ENCODE measurements at regions not wholly inside any gene's neighbourhood (a gene's known extent, or its start where the extent isn't known, plus 50 kb on each side); places are given as distances from the start of the nearest gene placed in this dataset.

DNA sequence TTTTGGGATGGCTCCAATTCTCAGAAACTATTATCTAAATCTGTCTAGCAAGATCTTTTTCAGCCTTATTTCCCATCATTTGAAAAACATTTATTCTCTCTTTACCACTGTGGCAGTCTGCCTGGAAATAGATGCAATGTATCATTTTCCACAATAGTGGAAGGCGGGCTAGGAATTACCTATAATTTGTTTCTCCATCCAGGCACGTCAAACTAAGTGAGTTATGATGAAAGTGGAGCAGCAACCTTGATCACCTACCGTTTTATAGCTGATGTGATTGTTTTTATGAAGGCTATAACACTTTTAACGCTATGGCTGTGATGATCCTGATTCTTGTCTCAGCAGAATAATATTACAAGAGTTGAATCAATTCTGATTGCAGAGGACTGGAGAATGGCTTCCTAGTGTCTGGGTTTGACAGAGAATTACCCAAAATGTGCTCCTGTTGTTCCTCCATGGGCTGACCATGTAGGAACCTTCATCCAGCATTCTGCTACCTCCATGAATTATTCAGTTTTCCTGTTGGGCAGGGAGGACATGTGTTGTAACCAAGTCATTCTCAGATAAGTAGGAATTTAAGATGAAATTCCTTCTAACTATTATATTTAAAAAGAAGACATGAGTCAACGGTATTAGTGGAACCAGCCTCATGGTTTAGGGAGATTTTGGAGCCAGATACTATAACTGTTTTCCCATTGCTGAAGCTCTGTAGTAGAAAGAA is 231.5 kb upstream of the SGO1 start:
- Histone ChIP-seq H3K4me1 (ENCODE audit: control insufficient read depth, insufficient read depth, low read length) (no peaks in the 10 kb centered on the region), H2BK20ac (ENCODE audit: low read depth, low read length) (no peak overlapping the region), H4K8ac (ENCODE audit: low read depth in 2 of 2, low read length in 2 of 2) (no peak overlapping the region), H3K9ac (ENCODE audit: low read depth, low read length) (no peak overlapping the region), H4K5ac (ENCODE audit: low read depth, low read length) (no peak overlapping the region), H2BK5ac (ENCODE audit: low read depth, low read length, poor library complexity, severe bottlenecking) (no peak overlapping the region), H3K79me1 (ENCODE audit: low read depth in 1 of 2, low read length in 2 of 2) (no peaks in the 10 kb centered on the region), H3K18ac (ENCODE audit: low read depth, low read length) (no peak overlapping the region), H3K9me1 (ENCODE audit: insufficient read depth, low read length) (no peaks in the 10 kb centered on the region), H3K27ac (ENCODE audit: insufficient read depth, low read length) (no peak overlapping the region), H4K91ac (ENCODE audit: insufficient read depth, low read depth, low read length) (no peak overlapping the region), H3K4ac (ENCODE audit: low read depth, low read length) (no peak overlapping the region), H4K20me1 (ENCODE audit: insufficient read depth, low read length) (no peaks in the 10 kb centered on the region), H3K36me3 (ENCODE audit: control insufficient read depth, insufficient read depth, low read length) (no peaks in the 10 kb centered on the region), H2AK9ac (replicated peaks; ENCODE audit: low read depth, low read length, poor library complexity) (no peak overlapping the region), H3K56ac (ENCODE audit: extremely low read depth, insufficient read depth, low read length) (no peak overlapping the region), H3K9me3 (ENCODE audit: control insufficient read depth, insufficient read depth, low read length) (peaks cover 7% of the 10 kb centered on the region), H2AK5ac (ENCODE audit: low read depth, low read length) (no peak overlapping the region), H3K4me2 (ENCODE audit: low read depth, low read length) (no peak overlapping the region), H2BK120ac (ENCODE audit: low read depth, low read length) (no peak overlapping the region), H2BK15ac (ENCODE audit: low read depth, low read length) (no peak overlapping the region), H2AFZ (replicated peaks; ENCODE audit: low read length, poor library complexity) (no peak overlapping the region), H3K23ac (ENCODE audit: low read depth, low read length) (no peak overlapping the region), H3K27me3 (ENCODE audit: control insufficient read depth, insufficient read depth, low read length) (no peaks in the 10 kb centered on the region), H3K4me3 (ENCODE audit: insufficient read depth, low read depth, low read length) (no peak overlapping the region), H3K14ac (replicated peaks; ENCODE audit: low read depth, low read length) (no peak overlapping the region)
- CTCF ChIA-PET, result no interaction called here
- DNase-seq, result no peak
- dilution Hi-C loops (cut with HindIII; ENCODE audit: low sequenced_read_pairs, unreplicated experiment), result no loop called here
- TF ChIP-seq RFX5 (IDR thresholded peaks at IDR 0.05; ENCODE audit: low read depth, low read length), result no peak
- no TSS peak for BruUV-seq (replicated peaks)
- no CpG with 5 or more reads among the region's 5 CpGs for WGBS, 2 experiments (ENCODE audit: extremely low coverage in 2 of 2, insufficient read length in 1 of 2)
- in situ Hi-C loops (cut with MboI; ENCODE audit: low sequenced_read_pairs), result no loop called here
- no peak for ATAC-seq (ENCODE audit: low read depth)
- intact Hi-C loops (cut with micrococcal nuclease), result no loop called here
- POLR2A ChIA-PET (ENCODE audit: unreplicated experiment), result no interaction called here
